ENCODE measurements at regions not wholly inside any gene's neighbourhood (a gene's known extent, or its start where the extent isn't known, plus 50 kb on each side); places are given as distances from the start of the nearest gene placed in this dataset.

- Histone ChIP-seq H3K4me1 (ENCODE audit: control insufficient read depth in 4 of 4, insufficient read depth in 4 of 4, low read length in 3 of 4) (no peaks in the 10 kb centered on the region), H3K27me3 (ENCODE audit: control insufficient read depth in 4 of 4, insufficient read depth in 4 of 4, low read length in 3 of 4) (no peaks in the 10 kb centered on the region), H3K27ac (ENCODE audit: low read depth in 1 of 2, low read length in 2 of 2) (no peak overlapping the region), H3K9ac (ENCODE audit: low read depth in 1 of 2, low read length in 2 of 2) (no peak overlapping the region), H3K9me3 (ENCODE audit: control insufficient read depth in 4 of 4, low read length in 3 of 4) (peaks cover 0 to 4% (median 0%) of the 10 kb centered on the region in 4 donors), H3K4me3 (ENCODE audit: low read depth in 1 of 3, low read length in 3 of 3) (no peak overlapping the region), H3K36me3 (ENCODE audit: control insufficient read depth in 4 of 4, insufficient read depth in 3 of 4, low read depth in 1 of 4, low read length in 3 of 4) (no peaks in the 10 kb centered on the region)
- TF ChIP-seq GABPA (IDR thresholded peaks at IDR 0.05 in 1 of 2, conservative IDR thresholded peaks at IDR 0.05 in 1 of 2) (no peak), HNF4G (IDR thresholded peaks at IDR 0.05) (no peak), FOXA1 (IDR thresholded peaks at IDR 0.05) (no peak), ZBTB33 (IDR thresholded peaks at IDR 0.05) (no peak), RXRA (IDR thresholded peaks at IDR 0.05) (no peak), FOXA2 (IDR thresholded peaks at IDR 0.05) (no peak), YY1 (IDR thresholded peaks at IDR 0.05) (no peak), SP1 (IDR thresholded peaks at IDR 0.05) (no peak), EGR1 (IDR thresholded peaks at IDR 0.05; ENCODE audit: low read depth in 2 of 2) (no peak), NR2F2 (IDR thresholded peaks at IDR 0.05) (no peak), JUND (IDR thresholded peaks at IDR 0.05) (no peak), RAD21 (IDR thresholded peaks at IDR 0.05) (no peak)
- TF ChIP-seq, protein P1, sequence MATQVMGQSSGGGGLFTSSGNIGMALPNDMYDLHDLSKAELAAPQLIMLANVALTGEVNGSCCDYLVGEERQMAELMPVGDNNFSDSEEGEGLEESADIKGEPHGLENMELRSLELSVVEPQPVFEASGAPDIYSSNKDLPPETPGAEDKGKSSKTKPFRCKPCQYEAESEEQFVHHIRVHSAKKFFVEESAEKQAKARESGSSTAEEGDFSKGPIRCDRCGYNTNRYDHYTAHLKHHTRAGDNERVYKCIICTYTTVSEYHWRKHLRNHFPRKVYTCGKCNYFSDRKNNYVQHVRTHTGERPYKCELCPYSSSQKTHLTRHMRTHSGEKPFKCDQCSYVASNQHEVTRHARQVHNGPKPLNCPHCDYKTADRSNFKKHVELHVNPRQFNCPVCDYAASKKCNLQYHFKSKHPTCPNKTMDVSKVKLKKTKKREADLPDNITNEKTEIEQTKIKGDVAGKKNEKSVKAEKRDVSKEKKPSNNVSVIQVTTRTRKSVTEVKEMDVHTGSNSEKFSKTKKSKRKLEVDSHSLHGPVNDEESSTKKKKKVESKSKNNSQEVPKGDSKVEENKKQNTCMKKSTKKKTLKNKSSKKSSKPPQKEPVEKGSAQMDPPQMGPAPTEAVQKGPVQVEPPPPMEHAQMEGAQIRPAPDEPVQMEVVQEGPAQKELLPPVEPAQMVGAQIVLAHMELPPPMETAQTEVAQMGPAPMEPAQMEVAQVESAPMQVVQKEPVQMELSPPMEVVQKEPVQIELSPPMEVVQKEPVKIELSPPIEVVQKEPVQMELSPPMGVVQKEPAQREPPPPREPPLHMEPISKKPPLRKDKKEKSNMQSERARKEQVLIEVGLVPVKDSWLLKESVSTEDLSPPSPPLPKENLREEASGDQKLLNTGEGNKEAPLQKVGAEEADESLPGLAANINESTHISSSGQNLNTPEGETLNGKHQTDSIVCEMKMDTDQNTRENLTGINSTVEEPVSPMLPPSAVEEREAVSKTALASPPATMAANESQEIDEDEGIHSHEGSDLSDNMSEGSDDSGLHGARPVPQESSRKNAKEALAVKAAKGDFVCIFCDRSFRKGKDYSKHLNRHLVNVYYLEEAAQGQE (IDR thresholded peaks at IDR 0.05), result no peak
- TF ChIP-seq, protein P2, sequence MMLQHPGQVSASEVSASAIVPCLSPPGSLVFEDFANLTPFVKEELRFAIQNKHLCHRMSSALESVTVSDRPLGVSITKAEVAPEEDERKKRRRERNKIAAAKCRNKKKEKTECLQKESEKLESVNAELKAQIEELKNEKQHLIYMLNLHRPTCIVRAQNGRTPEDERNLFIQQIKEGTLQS (IDR thresholded peaks at IDR 0.05), result no peak
- no peak for DNase-seq (ENCODE audit: low spot score)
- WGBS, result 37% methylated on average over 3 of the region's 3 CpGs
Measured at GRCh38 chr18:41849632-41850031, 105.4 kb upstream of the PIK3C3 start.

DNA sequence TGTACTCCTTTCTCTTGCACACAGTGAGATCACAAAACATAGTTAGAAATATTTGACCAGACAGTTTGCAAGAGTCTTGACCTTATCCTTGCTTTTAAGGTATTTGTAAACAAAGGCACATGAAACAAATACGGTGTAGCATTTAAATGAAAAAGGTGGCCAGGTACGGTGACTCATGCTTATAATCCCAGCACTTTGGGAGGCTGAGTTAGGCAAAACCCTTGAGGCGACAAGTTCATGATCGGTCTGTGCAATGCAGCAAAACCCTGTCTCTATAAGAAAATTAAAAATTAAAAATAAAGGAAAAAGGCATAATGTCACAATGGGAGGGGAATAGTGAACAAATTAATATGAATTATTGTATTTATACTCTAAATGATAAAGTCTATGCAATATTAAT is 109.5 kb upstream of the PIK3C3 start:
- Histone ChIP-seq H3K4me1 (ENCODE audit: control insufficient read depth in 4 of 4, insufficient read depth in 4 of 4, low read length in 3 of 4) (no peaks in the 10 kb centered on the region), H3K9ac (ENCODE audit: low read depth in 1 of 2, low read length in 2 of 2) (no peak overlapping the region), H3K9me3 (ENCODE audit: control insufficient read depth in 4 of 4, low read length in 3 of 4) (no peaks in the 10 kb centered on the region), H3K36me3 (ENCODE audit: control insufficient read depth in 4 of 4, insufficient read depth in 3 of 4, low read depth in 1 of 4, low read length in 3 of 4) (no peaks in the 10 kb centered on the region), H3K27ac (ENCODE audit: low read depth in 1 of 2, low read length in 2 of 2) (no peak overlapping the region), H3K27me3 (ENCODE audit: control insufficient read depth in 4 of 4, insufficient read depth in 4 of 4, low read length in 3 of 4) (no peaks in the 10 kb centered on the region), H3K4me3 (ENCODE audit: low read depth in 1 of 3, low read length in 3 of 3) (no peak overlapping the region)
- 73% methylated on average over 4 of the region's 4 CpGs for WGBS
- TF ChIP-seq FOXA2 (IDR thresholded peaks at IDR 0.05) (no peak), EGR1 (IDR thresholded peaks at IDR 0.05; ENCODE audit: low read depth in 2 of 2) (no peak), HNF4A (conservative IDR thresholded peaks at IDR 0.05) (no peak), CTCF (IDR thresholded peaks at IDR 0.05; ENCODE audit: low read depth, low read length, missing input control) (no peak), ZBTB33 (IDR thresholded peaks at IDR 0.05) (no peak), SP1 (IDR thresholded peaks at IDR 0.05) (no peak), HNF4G (IDR thresholded peaks at IDR 0.05) (no peak), RXRA (IDR thresholded peaks at IDR 0.05) (no peak), YY1 (IDR thresholded peaks at IDR 0.05) (no peak), RAD21 (IDR thresholded peaks at IDR 0.05) (no peak), FOXA1 (IDR thresholded peaks at IDR 0.05) (no peak), GABPA (IDR thresholded peaks at IDR 0.05 in 1 of 2, conservative IDR thresholded peaks at IDR 0.05 in 1 of 2) (no peak), JUND (IDR thresholded peaks at IDR 0.05) (no peak)
- TF ChIP-seq, protein P2 (IDR thresholded peaks at IDR 0.05), result no peak
- TF ChIP-seq, protein P1 (IDR thresholded peaks at IDR 0.05), result no peak
- no peak for DNase-seq (ENCODE audit: low spot score)

All from liver (tissue), 8 donors.